Ovary (tissue), 7 donors: ENCODE measurements at regions not wholly inside any gene's neighbourhood (a gene's known extent, or its start where the extent isn't known, plus 50 kb on each side); places are given as distances from the start of the nearest gene placed in this dataset.
A peak's percentile ranks its signal among the peaks of the same experiment; 100 is the strongest.

Experiments used
- DNase-seq, 5 donors: peaks; one replicate each; pipeline ENCODE4 v3.0.0-alpha.2; 2019 to 2020
- H3K27ac ChIP-seq, 2 donors: fragments of 200-600 bp; one replicate each; pipeline versions ENCODE4 v1.5.1 to v1.8.0; 2019 to 2022
- H3K27me3 ChIP-seq: fragments of 200-600 bp; one replicate; pipeline ENCODE4 v1.8.0; 2022
- H3K36me3 ChIP-seq: fragments of 200-600 bp; sonication (generic); one replicate; pipeline ENCODE4 v1.5.1; 2019
- H3K4me1 ChIP-seq: one replicate; pipeline ENCODE4 v1.8.1; 2013; ENCODE audit warnings: mild to moderate bottlenecking, moderate library complexity; ENCODE audit not compliant: insufficient read depth
- H3K4me3 ChIP-seq: fragments of 200-600 bp; sonication (generic); one replicate; pipeline ENCODE4 v1.5.1; 2017
- H3K9me3 ChIP-seq, 2 donors: fragments of 200-600 bp in 1 of 2; sonication (generic) in 1 of 2; one replicate each; pipeline versions ENCODE4 v1.5.1 to v1.8.1; 2013 to 2019; ENCODE audit warnings: mild to moderate bottlenecking in 1 of 2, moderate library complexity in 1 of 2
- EP300 ChIP-seq: sonication (generic); formaldehyde crosslinking; IDR thresholded peaks from one replicate; pipeline ENCODE4 v1.6.1; 2017; ENCODE audit warnings: antibody characterized with exemption
- POLR2A ChIP-seq: fragments of 450-650 bp; IDR thresholded peaks from one replicate; pipeline ENCODE4 v1.6.1; 2017; ENCODE audit warnings: antibody characterized with exemption, mild to moderate bottlenecking, moderate library complexity
- WGBS, 3 donors: extraction: QIAGEN DNeasy Blood & Tissue Kit in 1 of 3; methylation state at CpG; one replicate each; pipeline versions ENCODE4 v1.1.5 to v1.1.7; 2013 to 2017; 5-methylcytosine and 5-hydroxymethylcytosine counted together
- intact Hi-C, 4 donors: fragments of 100-400 bp; cut with DNase I; formaldehyde crosslinking; loops; one replicate each; pipeline versions ENCODE4 v1.11.0 to v1.15.1; 2022 to 2023
- donor health status: DM: no; HTN: no; CAD: no; lungs with moderate emphysema.
- donor health status: DM: no; HTN: no; CAD: no.
- donor health status: Bipolar disorder and iron deficiency.
- donor health status: DM: no; HTN: no; CAD: no.
- donor health status: DM: yes; HTN: yes; CAD: no.

GRCh38 chr5:38795986-38796741 lies 49.6 kb upstream of the OSMR start:
- 28 to 38% (median 31%) methylated on average over 6 of the region's 6 CpGs for WGBS, 3 donors

More at GRCh38 chr5:38795986-38796741, 49.6 kb upstream of the OSMR start:
- TF ChIP-seq EP300 = peak; percentile 30
- TF ChIP-seq POLR2A = no peak
- H3K27ac ChIP-seq = no peak overlapping the region
- peak in 4 of 5 donors; percentile 23 to 77 (median 40) for DNase-seq
- intact Hi-C loops = no loop called here
- peaks cover 2% of the 10 kb centered on the region for H3K4me1 ChIP-seq
- H3K27me3 ChIP-seq = no peaks in the 10 kb centered on the region
- H3K36me3 ChIP-seq = no peaks in the 10 kb centered on the region
- H3K9me3 ChIP-seq = no peaks in the 10 kb centered on the region
- H3K4me3 ChIP-seq = no peak overlapping the region
